ENCODE measurements at regions not wholly inside any gene's neighbourhood (a gene's known extent, or its start where the extent isn't known, plus 50 kb on each side); places are given as distances from the start of the nearest gene placed in this dataset.

DNA sequence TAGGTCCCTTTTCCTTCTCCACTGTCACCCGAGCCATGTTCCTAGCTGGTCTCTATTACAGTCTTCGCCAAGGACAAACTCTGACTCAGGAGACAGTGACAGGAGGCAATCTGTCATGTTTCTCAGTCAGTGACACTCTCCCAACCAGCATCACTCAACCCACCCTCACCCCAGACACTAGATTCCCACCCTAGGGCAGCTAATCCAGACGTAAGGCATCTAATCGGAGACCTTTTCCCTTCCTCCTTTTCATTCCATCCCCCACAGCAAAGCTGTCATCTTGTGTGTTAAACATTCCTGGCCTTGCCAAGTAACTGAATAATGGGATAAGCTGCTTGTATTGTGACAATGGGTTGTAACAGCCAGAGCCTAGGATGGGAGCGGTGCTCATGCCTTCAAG, 95.2 kb downstream of the SNX18 start:
- no peak for DNase-seq (ENCODE audit: low read depth)

GRCh38 chr5:54611290-54611951, 93.9 kb downstream of the SNX18 start:
- no peak for DNase-seq (ENCODE audit: low read depth)

- no peak for DNase-seq (ENCODE audit: low read depth)
Measured at GRCh38 chr5:54610197-54610944, 92.8 kb downstream of the SNX18 start.

- DNase-seq (ENCODE audit: low read depth) = peak; percentile 84
Measured at GRCh38 chr5:54608423-54609085, 91.0 kb downstream of the SNX18 start.

- DNase-seq (ENCODE audit: low read depth) = no peak
Measured at GRCh38 chr5:54607006-54607405, 89.4 kb downstream of the SNX18 start.

- no peak for DNase-seq (ENCODE audit: low read depth)
Measured at GRCh38 chr5:54603372-54603771, 85.8 kb downstream of the SNX18 start.

- no peak for DNase-seq (ENCODE audit: low read depth)
Measured at GRCh38 chr5:54602475-54602874, 84.9 kb downstream of the SNX18 start.

GRCh38 chr5:54601411-54602230, 84.1 kb downstream of the SNX18 start:
- DNase-seq (ENCODE audit: low read depth) = no peak
